Vagina (tissue), 2 donors: ENCODE measurements at regions not wholly inside any gene's neighbourhood (a gene's known extent, or its start where the extent isn't known, plus 50 kb on each side); places are given as distances from the start of the nearest gene placed in this dataset.
"Not testable (repeated sequence)": the region's sequence is repeated elsewhere in the genome, so short reads cannot be mapped to it uniquely, and the experiment has no call there.

Experiments
- DNase-seq, 2 donors: peaks; one replicate each; pipeline ENCODE4 v3.0.0-alpha.2; 2017; ENCODE audit errors: extremely low spot score in 2 of 2
- H3K27ac ChIP-seq: fragments of 200-600 bp; sonication (generic); one replicate; pipeline ENCODE4 v1.5.1; 2019
- H3K27me3 ChIP-seq: fragments of 200-600 bp; sonication (generic); one replicate; pipeline ENCODE4 v1.5.1; 2019
- H3K36me3 ChIP-seq, 2 donors: fragments of 200-600 bp; sonication (generic); one replicate each; pipeline ENCODE4 v1.5.1; 2017 to 2019
- H3K4me1 ChIP-seq: fragments of 200-600 bp; sonication (generic); one replicate; pipeline ENCODE4 v1.5.1; 2019
- H3K4me3 ChIP-seq, 2 donors: fragments of 200-600 bp; sonication (generic); 1 replicate in 1 of 2; 2 replicates in 1 of 2; pipeline ENCODE4 v1.5.1; 2016 to 2019
- H3K9me3 ChIP-seq: fragments of 200-600 bp; sonication (generic); one replicate; pipeline ENCODE4 v1.5.1; 2019
- CTCF ChIP-seq, 3 experiments: fragments of 450-650 bp in 2 of 3; fragments of 200-600 bp in 1 of 3; sonication (generic) in 1 of 3; IDR thresholded peaks; one replicate each; pipeline ENCODE4 v1.5.1; 2017 to 2019; ENCODE audit warnings: antibody characterized with exemption in 3 of 3, mild to moderate bottlenecking in 2 of 3, moderate library complexity in 2 of 3
- POLR2A ChIP-seq, 2 donors: fragments of 450-650 bp; IDR thresholded peaks; one replicate each; pipeline ENCODE4 v1.6.1; 2017; ENCODE audit warnings: antibody characterized with exemption in 2 of 2, mild to moderate bottlenecking in 2 of 2, moderate library complexity in 2 of 2
- POLR2AphosphoS5 ChIP-seq, 2 donors: sonication (generic); formaldehyde crosslinking; IDR thresholded peaks; one replicate each; pipeline ENCODE4 v1.9.0; 2017; ENCODE audit warnings: antibody characterized with exemption in 2 of 2, mild to moderate bottlenecking in 2 of 2, low read depth in 1 of 2; ENCODE audit not compliant: insufficient read depth in 1 of 2
- intact Hi-C: fragments of 100-400 bp; cut with DNase I; formaldehyde crosslinking; loops from one replicate; pipeline ENCODE4 v1.15.1; 2023

- no peak for TF ChIP-seq POLR2A (IDR thresholded peaks at IDR 0.05)
- TF ChIP-seq CTCF (IDR thresholded peaks at IDR 0.05), result no peak
- TF ChIP-seq POLR2AphosphoS5 (IDR thresholded peaks at IDR 0.05; ENCODE audit: insufficient read depth in 1 of 2, low read depth in 1 of 2), result no peak
- no peak overlapping the region for H3K27ac ChIP-seq
- H3K27me3 ChIP-seq, result no peaks in the 10 kb centered on the region
- no peaks in the 10 kb centered on the region for H3K9me3 ChIP-seq
- no peak for DNase-seq
- H3K36me3 ChIP-seq, result no peaks in the 10 kb centered on the region
- H3K4me3 ChIP-seq, result no peak overlapping the region
- intact Hi-C loops, result no loop called here
- no peaks in the 10 kb centered on the region for H3K4me1 ChIP-seq
Measured at GRCh38 chr9:71431931-71432330, 310.5 kb upstream of the TRPM3 start.

GRCh38 chr9:71407341-71407740, 285.9 kb upstream of the TRPM3 start:
- H3K4me3 ChIP-seq, H3K27me3 ChIP-seq, H3K27ac ChIP-seq, DNase-seq, H3K36me3 ChIP-seq, H3K4me1 ChIP-seq, H3K9me3 ChIP-seq, intact Hi-C loops: not testable (repeated sequence)

GRCh38 chr9:71403106-71403505, 281.7 kb upstream of the TRPM3 start:
- Histone ChIP-seq H3K4me3 (no peak overlapping the region), H3K27me3 (no peaks in the 10 kb centered on the region), H3K36me3 (no peaks in the 10 kb centered on the region), H3K4me1 (no peaks in the 10 kb centered on the region), H3K27ac (no peak overlapping the region), H3K9me3 (no peaks in the 10 kb centered on the region)
- TF ChIP-seq POLR2AphosphoS5 (IDR thresholded peaks at IDR 0.05; ENCODE audit: insufficient read depth in 1 of 2, low read depth in 1 of 2) (no peak), CTCF (IDR thresholded peaks at IDR 0.05) (no peak), POLR2A (IDR thresholded peaks at IDR 0.05) (no peak)
- DNase-seq, result no peak
- intact Hi-C loops, result no loop called here

- Histone ChIP-seq H3K4me3 (no peak overlapping the region), H3K4me1 (no peaks in the 10 kb centered on the region), H3K9me3 (no peaks in the 10 kb centered on the region), H3K27me3 (no peaks in the 10 kb centered on the region), H3K27ac (no peak overlapping the region), H3K36me3 (no peaks in the 10 kb centered on the region)
- intact Hi-C loops, result no loop called here
- no peak for TF ChIP-seq POLR2A (IDR thresholded peaks at IDR 0.05)
- TF ChIP-seq CTCF (IDR thresholded peaks at IDR 0.05), result no peak
- no peak for DNase-seq
Measured at GRCh38 chr9:71393005-71393404, 271.6 kb upstream of the TRPM3 start.

GRCh38 chr9:71384343-71384742, 262.9 kb upstream of the TRPM3 start:
- Histone ChIP-seq H3K4me1 (no peaks in the 10 kb centered on the region), H3K9me3 (no peaks in the 10 kb centered on the region), H3K4me3 (no peak overlapping the region), H3K27me3 (no peaks in the 10 kb centered on the region), H3K27ac (no peak overlapping the region), H3K36me3 (no peaks in the 10 kb centered on the region)
- no peak for TF ChIP-seq CTCF (IDR thresholded peaks at IDR 0.05)
- no peak for TF ChIP-seq POLR2AphosphoS5 (IDR thresholded peaks at IDR 0.05; ENCODE audit: insufficient read depth in 1 of 2, low read depth in 1 of 2)
- TF ChIP-seq POLR2A (IDR thresholded peaks at IDR 0.05), result no peak
- DNase-seq, result no peak
- intact Hi-C loops, result no loop called here
